Liver (tissue), 8 donors: ENCODE measurements at regions not wholly inside any gene's neighbourhood (a gene's known extent, or its start where the extent isn't known, plus 50 kb on each side); places are given as distances from the start of the nearest gene placed in this dataset.

Source experiments
- DNase-seq: peaks from one replicate; pipeline ENCODE4 v3.0.0-alpha.2; 2017; ENCODE audit warnings: low spot score
- H3K27ac ChIP-seq, 2 donors: one replicate each; pipeline ENCODE4 v1.7.0; 2013; ENCODE audit warnings: inconsistent platforms in 2 of 2, low read length in 2 of 2, control low read depth in 1 of 2, low read depth in 1 of 2, mild to moderate bottlenecking in 1 of 2
- H3K27me3 ChIP-seq, 4 donors: one replicate each; pipeline versions ENCODE4 v1.6.1 to v1.7.0; 2013; ENCODE audit warnings: low read length in 3 of 4, inconsistent platforms in 1 of 4, mild to moderate bottlenecking in 1 of 4, moderate library complexity in 1 of 4; ENCODE audit not compliant: control insufficient read depth in 4 of 4, insufficient read depth in 4 of 4
- H3K36me3 ChIP-seq, 4 donors: one replicate each; pipeline versions ENCODE4 v1.6.1 to v1.7.0; 2013; ENCODE audit warnings: low read length in 3 of 4, mild to moderate bottlenecking in 3 of 4, low read depth in 1 of 4, moderate library complexity in 1 of 4; ENCODE audit not compliant: control insufficient read depth in 4 of 4, insufficient read depth in 3 of 4
- H3K4me1 ChIP-seq, 4 donors: one replicate each; pipeline versions ENCODE4 v1.6.1 to v1.7.0; 2013; ENCODE audit warnings: low read length in 3 of 4, mild to moderate bottlenecking in 3 of 4, moderate library complexity in 1 of 4; ENCODE audit not compliant: control insufficient read depth in 4 of 4, insufficient read depth in 4 of 4
- H3K4me3 ChIP-seq, 3 donors: one replicate each; pipeline versions ENCODE4 v1.6.1 to v1.7.0; 2013; ENCODE audit warnings: low read length in 3 of 3, control low read depth in 1 of 3, low read depth in 1 of 3, mild to moderate bottlenecking in 1 of 3
- H3K9ac ChIP-seq, 2 donors: one replicate each; pipeline ENCODE4 v1.7.0; 2013; ENCODE audit warnings: low read length in 2 of 2, mild to moderate bottlenecking in 2 of 2, moderate library complexity in 2 of 2, control low read depth in 1 of 2, low read depth in 1 of 2
- H3K9me3 ChIP-seq, 4 donors: one replicate each; pipeline versions ENCODE4 v1.6.1 to v1.7.0; 2013; ENCODE audit warnings: low read length in 3 of 4; ENCODE audit not compliant: control insufficient read depth in 4 of 4
- CTCF ChIP-seq: fragments of 150-350 bp; IDR thresholded peaks from 2 replicates; pipeline ENCODE4 v1.5.1; 2017; ENCODE audit warnings: improper control_type of control experiment, low read depth, low read length; ENCODE audit not compliant: missing input control
- EGR1 ChIP-seq, 2 donors: IDR thresholded peaks; 2 replicates each; pipeline ENCODE4 v1.6.1; 2016 to 2018; ENCODE audit warnings: antibody characterized with exemption in 2 of 2, low read depth in 2 of 2
- FOXA1 ChIP-seq: IDR thresholded peaks from 2 replicates; pipeline ENCODE4 v1.6.1; 2016; ENCODE audit warnings: antibody characterized with exemption
- FOXA2 ChIP-seq: IDR thresholded peaks from 2 replicates; pipeline ENCODE4 v1.6.1; 2016; ENCODE audit warnings: antibody characterized with exemption
- GABPA ChIP-seq, 2 donors: IDR thresholded peaks in 1 of 2; conservative IDR thresholded peaks in 1 of 2; 2 replicates each; pipeline ENCODE4 v1.6.1; 2016; ENCODE audit warnings: antibody characterized with exemption in 2 of 2, mild to moderate bottlenecking in 1 of 2, moderate library complexity in 1 of 2
- HNF4A ChIP-seq, 2 donors: conservative IDR thresholded peaks; 2 replicates each; pipeline ENCODE4 v1.6.1; 2016; ENCODE audit warnings: antibody characterized with exemption in 2 of 2, mild to moderate bottlenecking in 2 of 2
- HNF4G ChIP-seq: IDR thresholded peaks from 2 replicates; pipeline ENCODE4 v1.6.1; 2016; ENCODE audit warnings: antibody characterized with exemption
- JUND ChIP-seq, 2 donors: IDR thresholded peaks; 2 replicates each; pipeline ENCODE4 v1.6.1; 2016; ENCODE audit warnings: antibody characterized with exemption in 2 of 2
- MAX ChIP-seq: IDR thresholded peaks from 2 replicates; pipeline ENCODE4 v1.6.1; 2016; ENCODE audit warnings: antibody characterized with exemption
- NR2F2 ChIP-seq: IDR thresholded peaks from 2 replicates; pipeline ENCODE4 v1.6.1; 2016; ENCODE audit warnings: antibody characterized with exemption
- RAD21 ChIP-seq, 2 donors: IDR thresholded peaks; 2 replicates each; pipeline ENCODE4 v1.6.1; 2016; ENCODE audit warnings: antibody characterized with exemption in 2 of 2, mild to moderate bottlenecking in 2 of 2
- SP1 ChIP-seq: IDR thresholded peaks from 2 replicates; pipeline ENCODE4 v1.6.1; 2018; ENCODE audit warnings: antibody characterized with exemption, mild to moderate bottlenecking
- YY1 ChIP-seq: IDR thresholded peaks from 2 replicates; pipeline ENCODE4 v1.6.1; 2016; ENCODE audit warnings: antibody characterized with exemption, mild to moderate bottlenecking
- WGBS: extraction: QIAGEN DNeasy Blood & Tissue Kit; methylation state at CpG from one replicate; pipeline ENCODE4 v1.1.7; 2013; 5-methylcytosine and 5-hydroxymethylcytosine counted together
- TF ChIP-seq, protein P1 (sequence below): IDR thresholded peaks from 2 replicates; pipeline ENCODE4 v1.6.1; 2016; ENCODE audit warnings: antibody characterized with exemption, mild to moderate bottlenecking
- TF ChIP-seq, protein P2 (sequence below): IDR thresholded peaks from 2 replicates; pipeline ENCODE4 v1.6.1; 2016; ENCODE audit warnings: antibody characterized with exemption
- TF ChIP-seq, protein P3 (sequence below): IDR thresholded peaks from 2 replicates; pipeline ENCODE4 v1.6.1; 2016; ENCODE audit warnings: antibody characterized with exemption
- donor health status: healthy.
- donor health status: healthy.
- donor health status: healthy.
- donor health status: healthy.
- donor health status: healthy.

DNA sequence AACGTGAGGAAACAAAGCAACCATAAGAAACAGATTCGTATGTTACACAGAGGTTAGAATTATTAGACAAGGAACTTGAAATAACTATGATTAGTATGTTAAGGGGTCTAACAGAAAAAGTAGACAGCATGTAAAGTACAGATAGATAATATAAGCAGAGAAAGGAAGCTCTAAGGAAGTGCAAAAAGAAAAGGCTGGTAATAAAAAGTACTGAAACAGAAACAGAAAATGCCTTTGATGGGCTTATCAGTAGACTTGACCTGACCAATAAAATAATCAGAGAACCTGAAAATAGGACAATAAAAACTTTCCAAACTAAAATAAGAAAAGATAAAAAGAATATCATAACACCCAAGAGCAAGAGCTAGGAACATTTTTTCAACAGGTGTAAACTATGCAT, 225.8 kb downstream of the RND3 start:
- WGBS = 92% methylated on average over 2 of the region's 2 CpGs
- DNase-seq = no peak
- Histone ChIP-seq H3K4me3 (no peak overlapping the region), H3K36me3 (no peaks in the 10 kb centered on the region), H3K9ac (no peak overlapping the region), H3K9me3 (no peaks in the 10 kb centered on the region), H3K27me3 (no peaks in the 10 kb centered on the region), H3K4me1 (no peaks in the 10 kb centered on the region), H3K27ac (no peak overlapping the region)
- TF ChIP-seq FOXA1 = no peak
- TF ChIP-seq, protein P1, sequence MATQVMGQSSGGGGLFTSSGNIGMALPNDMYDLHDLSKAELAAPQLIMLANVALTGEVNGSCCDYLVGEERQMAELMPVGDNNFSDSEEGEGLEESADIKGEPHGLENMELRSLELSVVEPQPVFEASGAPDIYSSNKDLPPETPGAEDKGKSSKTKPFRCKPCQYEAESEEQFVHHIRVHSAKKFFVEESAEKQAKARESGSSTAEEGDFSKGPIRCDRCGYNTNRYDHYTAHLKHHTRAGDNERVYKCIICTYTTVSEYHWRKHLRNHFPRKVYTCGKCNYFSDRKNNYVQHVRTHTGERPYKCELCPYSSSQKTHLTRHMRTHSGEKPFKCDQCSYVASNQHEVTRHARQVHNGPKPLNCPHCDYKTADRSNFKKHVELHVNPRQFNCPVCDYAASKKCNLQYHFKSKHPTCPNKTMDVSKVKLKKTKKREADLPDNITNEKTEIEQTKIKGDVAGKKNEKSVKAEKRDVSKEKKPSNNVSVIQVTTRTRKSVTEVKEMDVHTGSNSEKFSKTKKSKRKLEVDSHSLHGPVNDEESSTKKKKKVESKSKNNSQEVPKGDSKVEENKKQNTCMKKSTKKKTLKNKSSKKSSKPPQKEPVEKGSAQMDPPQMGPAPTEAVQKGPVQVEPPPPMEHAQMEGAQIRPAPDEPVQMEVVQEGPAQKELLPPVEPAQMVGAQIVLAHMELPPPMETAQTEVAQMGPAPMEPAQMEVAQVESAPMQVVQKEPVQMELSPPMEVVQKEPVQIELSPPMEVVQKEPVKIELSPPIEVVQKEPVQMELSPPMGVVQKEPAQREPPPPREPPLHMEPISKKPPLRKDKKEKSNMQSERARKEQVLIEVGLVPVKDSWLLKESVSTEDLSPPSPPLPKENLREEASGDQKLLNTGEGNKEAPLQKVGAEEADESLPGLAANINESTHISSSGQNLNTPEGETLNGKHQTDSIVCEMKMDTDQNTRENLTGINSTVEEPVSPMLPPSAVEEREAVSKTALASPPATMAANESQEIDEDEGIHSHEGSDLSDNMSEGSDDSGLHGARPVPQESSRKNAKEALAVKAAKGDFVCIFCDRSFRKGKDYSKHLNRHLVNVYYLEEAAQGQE = no peak
- no peak for TF ChIP-seq JUND (IDR thresholded peaks at IDR 0.05)
- no peak for TF ChIP-seq HNF4G
- TF ChIP-seq EGR1 (IDR thresholded peaks at IDR 0.05; ENCODE audit: low read depth in 2 of 2) = no peak
- no peak for TF ChIP-seq MAX
- no peak for TF ChIP-seq GABPA (IDR thresholded peaks at IDR 0.05 in 1 of 2, conservative IDR thresholded peaks at IDR 0.05 in 1 of 2)
- TF ChIP-seq NR2F2 = no peak
- TF ChIP-seq HNF4A (conservative IDR thresholded peaks at IDR 0.05) = no peak
- TF ChIP-seq SP1 = no peak
- no peak for TF ChIP-seq CTCF
- no peak for TF ChIP-seq FOXA2
- no peak for TF ChIP-seq RAD21 (IDR thresholded peaks at IDR 0.05)
- TF ChIP-seq YY1 = no peak
- TF ChIP-seq, protein P2, sequence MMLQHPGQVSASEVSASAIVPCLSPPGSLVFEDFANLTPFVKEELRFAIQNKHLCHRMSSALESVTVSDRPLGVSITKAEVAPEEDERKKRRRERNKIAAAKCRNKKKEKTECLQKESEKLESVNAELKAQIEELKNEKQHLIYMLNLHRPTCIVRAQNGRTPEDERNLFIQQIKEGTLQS = no peak
- TF ChIP-seq, protein P3, sequence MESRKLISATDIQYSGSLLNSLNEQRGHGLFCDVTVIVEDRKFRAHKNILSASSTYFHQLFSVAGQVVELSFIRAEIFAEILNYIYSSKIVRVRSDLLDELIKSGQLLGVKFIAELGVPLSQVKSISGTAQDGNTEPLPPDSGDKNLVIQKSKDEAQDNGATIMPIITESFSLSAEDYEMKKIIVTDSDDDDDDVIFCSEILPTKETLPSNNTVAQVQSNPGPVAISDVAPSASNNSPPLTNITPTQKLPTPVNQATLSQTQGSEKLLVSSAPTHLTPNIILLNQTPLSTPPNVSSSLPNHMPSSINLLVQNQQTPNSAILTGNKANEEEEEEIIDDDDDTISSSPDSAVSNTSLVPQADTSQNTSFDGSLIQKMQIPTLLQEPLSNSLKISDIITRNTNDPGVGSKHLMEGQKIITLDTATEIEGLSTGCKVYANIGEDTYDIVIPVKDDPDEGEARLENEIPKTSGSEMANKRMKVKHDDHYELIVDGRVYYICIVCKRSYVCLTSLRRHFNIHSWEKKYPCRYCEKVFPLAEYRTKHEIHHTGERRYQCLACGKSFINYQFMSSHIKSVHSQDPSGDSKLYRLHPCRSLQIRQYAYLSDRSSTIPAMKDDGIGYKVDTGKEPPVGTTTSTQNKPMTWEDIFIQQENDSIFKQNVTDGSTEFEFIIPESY = no peak

GRCh38 chr2:150260636-150261035, 226.8 kb downstream of the RND3 start:
- Histone ChIP-seq H3K27ac (no peak overlapping the region), H3K27me3 (no peaks in the 10 kb centered on the region), H3K36me3 (no peaks in the 10 kb centered on the region), H3K4me3 (no peak overlapping the region), H3K4me1 (no peaks in the 10 kb centered on the region), H3K9ac (no peak overlapping the region), H3K9me3 (no peaks in the 10 kb centered on the region)
- no peak for DNase-seq
- TF ChIP-seq, protein P2 = no peak
- TF ChIP-seq MAX (no peak), NR2F2 (no peak)
- 90% methylated on average over 1 of the region's 1 CpG for WGBS
